GM19035 (cell line): ENCODE measurements at regions not wholly inside any gene's neighbourhood (a gene's known extent, or its start where the extent isn't known, plus 50 kb on each side); places are given as distances from the start of the nearest gene placed in this dataset.

Source experiments
- ATAC-seq: cut with Tn5 transposase; IDR thresholded peaks from one replicate; pipeline ENCODE4 v1.9.1; 2021; ENCODE audit not compliant: unreplicated experiment

DNA sequence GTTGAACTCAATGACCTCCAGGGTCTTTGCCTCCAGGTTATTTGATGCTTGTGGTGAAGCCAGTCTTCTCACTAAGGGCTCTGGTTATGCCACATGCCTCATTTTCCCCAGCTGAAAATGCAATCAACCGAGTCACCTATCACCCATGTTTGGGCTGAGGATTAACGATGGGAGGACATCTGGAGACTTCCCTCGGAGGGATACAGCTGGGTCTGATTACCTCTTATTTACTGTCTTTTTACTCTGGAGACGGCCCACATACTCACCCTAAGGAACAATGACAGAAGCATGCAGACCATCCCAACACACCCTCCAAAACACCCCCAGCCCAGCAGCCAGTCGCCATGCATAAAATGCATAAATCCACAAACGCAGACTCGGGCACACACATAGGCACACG is 187.4 kb downstream of the OPA1 start:
- ATAC-seq = no peak

DNA sequence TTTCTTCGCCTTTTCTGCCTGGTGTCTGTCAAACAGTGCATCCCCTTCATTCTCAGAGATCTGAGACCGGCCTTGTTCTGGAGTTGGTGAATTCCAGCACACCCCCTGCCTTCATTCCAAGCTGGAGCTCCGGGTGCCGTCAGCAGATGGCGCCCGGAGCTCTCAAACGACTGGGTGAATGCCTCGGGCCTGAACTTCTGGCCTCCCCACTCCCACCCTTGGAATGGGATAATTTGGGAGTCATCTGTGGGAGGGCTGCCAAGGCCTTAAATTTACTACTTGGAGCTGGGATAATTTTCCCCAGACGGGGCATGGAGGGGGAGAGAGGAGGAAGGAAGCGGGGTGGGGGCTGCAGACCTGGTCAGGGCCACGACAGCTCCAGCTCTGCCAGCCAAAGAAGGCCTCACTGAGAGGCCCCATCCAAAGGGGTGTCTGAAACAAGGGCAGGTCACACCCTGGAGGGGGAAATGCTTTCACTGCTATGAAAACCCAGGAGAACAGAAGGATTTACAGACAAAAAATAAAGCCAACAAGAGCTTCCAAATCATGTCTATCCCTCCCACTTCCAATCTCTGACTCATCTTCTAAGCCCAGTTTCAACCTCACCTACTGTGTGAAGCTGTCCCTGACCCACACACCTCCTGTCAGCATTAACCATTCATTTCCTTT is 187.9 kb downstream of the OPA1 start:
- ATAC-seq = no peak

DNA sequence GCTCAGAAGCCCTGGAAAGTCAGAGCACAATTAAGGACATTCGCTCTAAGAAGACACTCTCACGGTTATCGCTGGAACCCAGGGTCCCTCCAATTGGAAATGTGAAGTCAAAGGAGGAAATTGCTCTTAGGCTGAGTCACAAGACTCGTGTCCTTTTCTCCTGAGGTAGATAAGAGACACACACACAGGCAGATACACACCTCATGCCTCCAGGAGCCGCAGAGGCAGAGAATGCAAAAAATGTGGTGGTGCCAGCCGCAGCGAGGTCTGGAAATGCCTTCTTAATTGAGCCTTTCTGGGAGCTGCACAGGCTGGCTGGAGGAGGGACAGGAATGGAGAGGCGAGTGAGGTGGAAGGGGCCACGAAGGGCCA is 189.3 kb downstream of the OPA1 start:
- no peak for ATAC-seq

DNA sequence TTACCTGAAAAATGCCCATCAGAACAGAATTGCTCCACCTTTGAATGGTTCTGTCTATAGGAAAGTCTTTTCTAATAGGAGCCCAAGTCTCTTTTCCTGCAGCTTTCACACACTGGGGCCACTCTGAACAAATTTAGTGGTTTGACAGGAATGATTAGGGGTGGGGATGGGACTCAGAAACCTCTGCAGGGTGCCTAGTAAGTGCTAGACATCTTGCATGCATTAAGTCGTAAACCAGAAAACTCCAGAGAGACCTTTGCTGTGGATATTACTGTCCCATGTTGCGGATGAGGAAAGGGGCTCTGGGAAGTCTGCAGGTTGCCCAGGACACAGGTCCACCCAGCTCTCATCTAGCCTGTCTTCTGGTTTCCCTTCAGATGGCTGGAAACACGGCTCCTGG is 189.7 kb downstream of the OPA1 start:
- ATAC-seq = no peak

DNA sequence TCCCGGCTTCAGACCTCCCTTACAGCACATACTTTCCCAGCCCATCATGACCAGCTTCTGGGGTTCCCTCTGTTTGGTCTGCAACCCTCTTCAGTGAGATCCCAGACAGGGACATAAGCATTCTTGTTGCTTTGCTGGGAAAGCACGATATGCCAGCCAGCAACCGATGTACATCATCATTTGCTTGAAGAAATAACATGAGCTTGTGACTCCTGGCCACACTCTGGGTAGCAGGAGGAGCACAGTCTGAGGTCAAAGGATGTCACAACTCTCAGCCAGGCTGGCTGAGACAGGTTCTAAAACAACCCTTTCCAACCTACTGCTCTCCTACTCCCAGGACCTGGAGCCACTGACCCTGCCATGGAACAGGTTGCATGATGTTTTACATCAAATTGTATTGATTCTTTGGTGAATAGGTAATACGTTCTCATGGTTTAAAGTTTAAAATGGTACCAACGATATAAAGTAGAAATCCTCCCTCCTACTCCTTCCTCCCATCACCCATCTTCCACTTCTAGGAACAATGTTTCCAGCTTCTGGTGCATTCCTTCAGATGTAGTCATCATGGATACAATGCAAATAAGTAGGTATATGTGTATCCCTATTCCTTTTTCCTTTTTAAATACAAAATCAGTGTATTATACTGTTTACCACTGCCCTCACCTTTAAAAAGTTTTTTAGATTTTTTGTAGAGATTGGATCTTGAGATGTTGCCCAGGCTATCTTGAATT is 190.3 kb downstream of the OPA1 start:
- no peak for ATAC-seq

DNA sequence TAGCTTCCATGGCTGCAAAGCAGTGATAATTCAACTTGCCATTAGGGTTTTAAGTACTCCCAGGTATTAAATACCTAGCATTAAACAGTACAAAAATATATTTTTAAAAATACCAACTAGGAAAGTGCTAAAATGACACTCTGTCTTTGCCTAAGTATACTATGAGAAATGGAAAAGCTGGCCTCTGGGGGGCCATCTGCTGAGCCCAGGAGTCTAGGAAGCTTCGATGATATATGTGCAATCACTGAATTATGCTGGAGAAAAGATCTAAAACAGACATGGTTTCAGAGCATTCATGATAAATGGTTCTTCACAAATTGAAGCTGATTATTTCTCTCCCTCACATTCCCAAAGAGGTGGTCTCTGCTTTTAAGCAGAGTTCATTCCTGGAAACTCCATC is 191.8 kb downstream of the OPA1 start:
- no peak for ATAC-seq

DNA sequence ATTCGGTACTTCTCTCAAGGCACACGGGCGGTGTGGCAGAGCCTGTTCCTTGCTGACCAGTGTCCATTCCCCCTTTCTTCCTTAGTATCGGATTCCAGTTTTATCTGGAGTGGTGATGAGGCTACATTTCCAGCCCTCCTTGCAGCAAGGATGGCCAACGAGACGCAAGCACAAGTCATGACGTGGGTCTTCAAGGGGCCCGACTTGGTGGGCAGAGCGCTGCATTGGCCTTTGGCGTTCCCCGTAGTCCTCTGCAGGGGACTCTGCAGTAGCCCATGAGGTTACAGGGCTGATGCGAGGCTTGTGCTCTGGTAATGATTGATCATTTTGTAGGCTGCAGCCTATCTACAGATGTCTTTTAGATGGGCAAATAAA is 194.5 kb downstream of the OPA1 start:
- no peak for ATAC-seq

DNA sequence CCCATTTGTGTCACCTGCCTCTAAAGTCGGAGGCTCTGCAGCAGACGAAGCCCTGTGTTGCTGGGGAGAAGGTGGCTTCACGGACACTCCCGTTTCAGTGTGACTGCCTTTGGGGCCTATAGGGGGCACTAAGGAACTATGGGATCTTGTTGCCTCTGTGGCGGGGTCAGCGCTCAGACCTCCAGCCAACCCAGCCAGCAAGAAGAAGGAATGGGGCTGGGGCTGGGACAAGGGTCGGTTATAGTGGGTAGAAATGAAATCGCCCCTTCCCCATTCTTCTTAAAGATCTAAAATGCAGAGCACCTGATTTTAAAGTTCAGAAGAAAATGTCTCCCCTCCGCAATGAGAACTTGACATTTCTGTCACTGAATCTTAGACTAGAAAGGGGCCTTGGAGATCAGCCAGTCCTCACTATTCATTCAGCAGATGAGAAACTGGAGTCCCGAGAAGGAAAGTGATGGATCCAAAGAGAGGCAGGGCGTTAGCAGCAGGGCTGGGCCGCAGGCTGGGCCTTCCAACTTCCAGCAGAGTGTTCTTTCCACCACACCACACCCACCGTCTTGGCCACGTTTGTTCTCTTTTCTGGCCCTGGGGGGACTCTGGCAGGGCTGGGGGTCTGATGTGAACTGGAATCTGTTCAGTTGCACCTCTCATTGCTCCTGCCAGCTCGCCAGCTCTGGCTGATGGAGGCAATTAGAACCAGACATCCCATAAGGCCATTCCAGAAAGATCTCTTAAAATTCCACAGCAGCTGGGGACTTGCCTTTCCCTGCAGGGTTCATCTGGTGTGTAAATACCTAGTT is 195.4 kb downstream of the OPA1 start:
- no peak for ATAC-seq

DNA sequence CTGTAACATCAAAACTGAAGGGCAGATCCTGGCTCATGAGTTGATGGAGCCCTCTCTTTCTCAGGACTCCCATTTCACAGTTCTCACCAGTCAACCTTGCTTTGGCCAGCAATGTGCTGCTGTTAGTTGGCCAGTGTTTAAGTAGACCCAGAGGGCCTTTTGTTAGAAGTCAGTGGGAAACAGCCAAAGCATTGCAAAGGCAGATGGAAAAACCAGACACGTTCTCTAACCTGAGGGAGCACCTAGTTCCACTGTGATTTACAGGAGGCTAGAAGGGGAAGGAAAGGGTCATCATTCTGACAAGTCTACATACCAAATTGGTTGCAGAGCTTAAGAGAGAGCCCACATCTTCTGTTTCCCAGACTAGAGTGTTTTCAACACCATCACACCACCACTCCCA is 196.4 kb downstream of the OPA1 start:
- ATAC-seq = no peak

DNA sequence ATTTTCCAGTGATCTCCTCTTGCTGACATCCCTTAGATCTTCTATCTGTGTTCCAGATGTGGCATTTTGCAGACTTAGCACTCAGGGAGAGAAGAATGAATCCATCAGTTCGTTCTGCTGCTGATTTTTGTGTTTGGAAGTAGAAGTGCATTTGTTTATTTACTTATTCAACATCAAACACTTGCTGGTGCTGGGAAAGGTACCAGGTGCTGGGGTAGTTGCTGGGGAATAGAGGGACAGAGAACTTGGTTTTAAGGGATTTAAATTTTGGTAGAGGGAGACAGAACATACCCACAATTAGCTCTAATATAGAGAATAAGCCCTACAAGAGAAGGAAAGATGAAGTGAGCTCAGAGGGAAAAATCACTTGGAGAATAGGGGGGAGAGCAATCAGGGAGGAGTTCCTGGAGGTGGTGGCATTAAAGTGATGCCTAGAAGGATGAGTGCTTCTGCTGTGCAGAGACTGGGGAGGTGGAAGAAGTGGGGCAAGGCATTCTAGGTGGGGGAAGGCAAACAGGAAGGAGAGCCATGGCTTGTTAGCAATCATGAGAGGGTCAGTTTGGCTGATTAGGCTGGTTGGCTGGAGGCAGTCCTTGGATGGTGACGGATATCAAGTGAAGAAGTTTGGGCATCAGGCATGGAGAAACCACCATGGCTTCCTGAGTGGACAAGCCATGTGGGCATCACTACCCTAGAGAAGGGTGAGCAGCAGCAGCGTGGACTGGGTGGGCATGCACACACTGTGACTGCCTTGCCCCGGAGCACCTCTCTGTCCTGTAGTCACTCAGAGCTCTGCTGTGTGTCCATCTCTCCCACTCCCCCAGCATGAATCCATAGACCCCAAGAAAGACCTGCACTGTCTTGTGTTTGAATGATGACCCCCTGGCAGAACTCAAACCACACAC is 197.3 kb downstream of the OPA1 start:
- no peak for ATAC-seq

DNA sequence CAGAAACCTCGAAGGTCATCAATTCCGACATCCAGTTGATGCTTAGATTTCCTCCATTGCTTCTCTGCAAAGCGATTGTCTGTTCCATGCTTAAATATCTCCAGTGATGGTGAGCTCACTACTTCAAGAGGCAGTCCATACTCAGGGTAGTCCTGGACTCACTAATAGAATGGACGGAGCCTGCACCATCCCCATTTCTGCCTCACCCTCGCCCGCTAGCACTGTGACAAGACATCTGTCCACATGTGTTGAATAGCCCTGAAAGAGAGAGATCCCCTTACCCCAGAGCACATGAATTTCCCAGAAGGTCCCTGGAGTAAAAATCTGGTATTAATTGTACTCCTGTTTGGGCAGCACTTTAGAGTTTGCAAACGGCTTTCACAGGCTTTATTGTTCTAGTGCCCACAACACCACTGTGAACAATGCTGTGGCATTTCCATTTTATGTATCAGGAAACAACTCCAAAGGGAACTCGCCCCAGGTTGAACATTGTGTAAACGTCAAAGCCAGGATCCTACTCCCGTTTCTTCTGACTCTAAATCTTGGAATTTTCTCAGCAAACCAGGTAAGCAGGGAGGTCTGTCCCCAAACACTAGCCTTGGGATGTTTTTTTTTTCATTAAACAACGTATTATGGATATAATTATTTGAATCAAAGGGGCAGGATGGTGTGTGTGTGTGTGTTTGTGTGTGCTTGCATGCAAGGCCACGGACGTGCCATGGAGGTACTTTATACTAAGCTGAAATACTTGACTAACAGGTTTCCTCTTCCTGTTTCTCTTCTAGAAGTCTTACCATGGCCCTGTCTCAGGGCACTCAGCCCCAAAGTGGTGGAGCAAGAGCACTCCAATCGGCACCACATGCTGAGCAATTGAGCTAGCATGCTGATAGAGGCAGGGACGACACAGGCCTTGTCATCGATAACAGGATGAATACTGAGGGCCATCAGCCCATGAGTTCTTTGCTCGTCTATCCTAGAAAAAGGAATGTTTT is 198.3 kb downstream of the OPA1 start:
- ATAC-seq = no peak

DNA sequence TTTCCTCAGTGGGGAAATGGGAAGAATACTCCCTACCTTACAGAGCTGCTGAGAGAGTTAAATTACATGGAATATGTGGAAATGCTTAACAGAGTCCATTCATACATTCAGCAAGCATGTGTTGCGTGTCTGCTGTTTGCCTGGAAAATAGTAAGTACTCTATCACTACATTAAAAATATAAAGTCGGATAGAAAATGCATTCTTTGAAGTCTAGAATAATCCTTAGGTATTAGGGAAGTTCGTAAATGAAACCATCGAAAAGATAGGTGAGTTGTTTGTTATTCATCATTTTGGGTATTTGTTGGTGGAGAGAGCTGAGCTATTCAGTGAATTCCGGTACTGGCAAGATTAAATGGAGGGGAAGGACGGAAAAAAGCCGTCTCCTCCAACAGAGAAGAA is 200.1 kb downstream of the OPA1 start:
- no peak for ATAC-seq

DNA sequence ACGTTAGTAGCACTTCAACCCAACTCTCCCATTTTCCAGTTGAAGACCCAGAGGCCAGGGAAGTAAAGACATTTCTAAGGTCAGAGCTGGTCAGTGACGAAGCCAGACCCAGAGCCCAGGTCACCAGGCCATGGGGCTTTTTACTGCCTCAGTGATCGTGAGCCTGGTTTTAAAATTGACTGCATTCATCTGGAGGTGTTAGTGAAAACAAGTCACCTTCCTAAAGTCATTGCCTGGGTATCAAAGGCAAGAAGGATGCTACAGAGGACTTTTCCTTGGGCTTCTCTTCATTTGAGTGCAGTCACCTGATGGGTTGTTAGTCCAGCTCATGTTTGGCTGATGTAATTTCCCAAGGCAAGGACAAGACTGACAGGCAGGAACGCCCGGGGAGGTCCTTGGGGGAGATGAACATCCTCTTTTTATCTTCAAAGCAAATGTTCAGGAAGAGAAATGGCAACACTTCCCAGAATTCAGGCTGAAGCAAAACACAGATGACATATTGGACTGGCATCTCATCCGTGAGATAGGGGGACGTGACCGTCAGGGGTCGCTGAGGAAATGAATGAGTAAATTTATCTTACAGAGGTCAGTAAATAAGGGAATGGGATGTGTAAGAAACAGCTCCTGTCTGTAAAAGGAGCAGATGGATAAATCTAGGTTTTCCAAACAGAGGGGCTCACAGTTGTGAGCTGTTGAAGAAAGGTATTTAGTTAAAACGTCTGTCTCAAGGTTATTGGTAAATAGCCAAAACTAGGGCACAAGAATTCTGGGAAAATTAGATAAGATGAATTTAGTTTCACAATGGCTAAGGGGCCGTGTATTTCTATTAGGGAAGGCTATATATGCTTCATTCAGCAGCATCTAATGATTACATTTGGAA is 201.2 kb downstream of the OPA1 start:
- no peak for ATAC-seq

DNA sequence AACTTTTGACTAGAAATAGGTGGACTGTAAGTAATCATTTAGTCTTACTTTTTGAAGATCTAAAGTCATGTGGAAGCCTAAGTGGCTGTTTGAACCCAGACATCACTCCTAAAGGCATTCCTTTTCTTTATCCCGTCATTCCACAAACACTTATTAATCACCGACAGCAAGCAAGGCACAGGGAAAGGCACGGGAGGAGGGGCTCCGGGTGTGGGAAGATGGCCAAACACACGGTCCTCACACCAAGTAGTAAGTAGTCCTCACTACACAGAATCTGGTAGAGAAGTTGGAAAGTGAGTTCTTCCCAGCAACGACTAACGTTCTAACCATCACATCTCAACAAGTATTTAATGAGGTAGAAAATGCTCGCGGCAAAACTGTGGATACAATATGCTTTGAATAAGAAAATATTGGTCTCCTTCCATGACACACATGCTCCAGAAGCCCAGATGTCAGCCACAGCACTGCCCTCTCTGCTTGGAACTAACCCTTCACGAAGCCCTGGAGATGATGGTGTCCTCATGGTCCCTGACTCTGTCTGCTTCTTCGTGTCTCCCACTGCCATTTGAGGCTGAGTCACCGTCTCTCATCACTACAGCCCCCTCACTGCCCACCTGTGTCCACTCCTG is 202.2 kb downstream of the OPA1 start:
- no peak for ATAC-seq

DNA sequence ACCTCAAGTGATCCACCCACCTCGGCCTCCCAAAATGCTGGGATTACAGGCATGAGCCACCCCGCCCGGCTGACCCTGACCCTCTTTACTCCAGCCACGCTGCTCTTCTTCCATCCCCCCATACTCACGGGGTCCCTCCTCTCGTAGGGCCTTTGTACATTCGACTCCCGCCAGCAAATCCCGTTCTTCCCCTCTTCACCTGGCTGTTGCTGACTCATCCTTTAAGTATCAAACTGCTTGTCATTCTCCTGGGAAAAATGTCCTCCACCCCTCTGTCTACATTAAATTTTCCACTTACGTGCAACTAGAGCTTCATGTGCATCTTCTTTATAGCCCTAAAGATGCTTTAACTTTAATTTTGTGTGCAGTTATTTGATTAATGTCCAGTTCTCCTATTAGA is 203.1 kb downstream of the OPA1 start:
- ATAC-seq = no peak

DNA sequence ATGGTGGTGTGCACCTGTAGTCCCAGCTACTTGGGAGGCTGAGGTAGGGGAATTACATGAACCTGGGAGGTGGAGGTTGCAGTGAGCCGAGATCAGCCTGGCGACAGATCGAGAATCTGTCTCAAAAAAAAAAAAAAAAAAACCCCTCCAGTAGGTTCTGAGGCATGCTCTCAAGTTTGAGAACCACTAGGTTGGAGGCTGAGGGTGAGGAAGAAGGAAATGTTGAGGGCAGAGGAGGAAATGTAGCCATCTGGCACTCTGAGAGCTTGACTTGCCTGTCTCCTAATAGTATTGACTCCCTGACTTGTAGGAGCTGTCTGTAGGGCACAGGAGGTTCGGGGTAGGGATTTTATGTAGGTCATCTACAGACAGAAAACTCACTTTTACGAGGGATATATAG is 204.6 kb downstream of the OPA1 start:
- no peak for ATAC-seq

DNA sequence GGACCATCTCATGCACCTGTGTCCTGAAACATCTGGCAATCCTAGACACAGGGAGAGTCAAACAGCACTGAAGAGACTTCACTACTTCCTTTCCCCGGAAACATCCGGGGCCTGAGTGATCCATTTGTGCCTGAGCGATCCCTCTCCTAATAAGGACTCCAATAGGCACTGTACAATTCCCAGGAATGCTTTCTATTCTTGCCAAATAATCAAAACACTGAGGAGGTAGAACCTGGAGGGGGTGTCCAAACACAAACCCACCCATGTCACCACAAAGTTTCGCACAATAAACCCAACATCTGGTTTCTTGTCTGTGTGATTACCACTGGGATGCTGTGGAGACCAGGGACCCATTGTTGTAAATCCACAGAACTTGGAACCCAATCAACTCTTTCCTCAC is 205.0 kb downstream of the OPA1 start:
- ATAC-seq = no peak
